ENCODE measurements at regions not wholly inside any gene's neighbourhood (a gene's known extent, or its start where the extent isn't known, plus 50 kb on each side); places are given as distances from the start of the nearest gene placed in this dataset.
"Not testable (repeated sequence)": the region's sequence is repeated elsewhere in the genome, so short reads cannot be mapped to it uniquely, and the experiment has no call there.

- no peak for DNase-seq (ENCODE audit: low read depth)
These were observed 191.9 kb downstream of the RRAGC start for GRCh38 chr1:38667626-38668025.

GRCh38 chr1:38662126-38662525 is 197.4 kb downstream of the RRAGC start:
- DNase-seq (ENCODE audit: low read depth) = no peak

GRCh38 chr1:38658883-38659282 is 200.7 kb downstream of the RRAGC start:
- no peak for DNase-seq (ENCODE audit: low read depth)

GRCh38 chr1:38657873-38658272 is 201.7 kb downstream of the RRAGC start:
- no peak for DNase-seq (ENCODE audit: low read depth)

GRCh38 chr1:38657207-38657840 is 202.2 kb downstream of the RRAGC start:
- DNase-seq (ENCODE audit: low read depth) = no peak

- no peak for DNase-seq (ENCODE audit: low read depth)
These were observed 202.8 kb downstream of the RRAGC start for GRCh38 chr1:38656726-38657125.

GRCh38 chr1:38652217-38652616 is 207.4 kb downstream of the RRAGC start:
- no peak for DNase-seq (ENCODE audit: low read depth)

- no peak for DNase-seq (ENCODE audit: low read depth)
These were observed 207.9 kb downstream of the RRAGC start for GRCh38 chr1:38651669-38652068.

GRCh38 chr1:38648417-38648816 is 211.2 kb downstream of the RRAGC start:
- no peak for DNase-seq (ENCODE audit: low read depth)

GRCh38 chr1:38647341-38647740 is 212.2 kb downstream of the RRAGC start:
- not testable (repeated sequence) for DNase-seq (ENCODE audit: low read depth)

- no peak for DNase-seq (ENCODE audit: low read depth)
These were observed 215.5 kb downstream of the RRAGC start for GRCh38 chr1:38644092-38644491.

GRCh38 chr1:38641661-38642060 is 217.9 kb downstream of the RRAGC start:
- DNase-seq (ENCODE audit: low read depth) = no peak

- DNase-seq (ENCODE audit: low read depth) = no peak
These were observed 219.2 kb downstream of the RRAGC start for GRCh38 chr1:38640371-38640770.

GRCh38 chr1:38628241-38628640 is 231.3 kb downstream of the RRAGC start:
- no peak for DNase-seq (ENCODE audit: low read depth)

GRCh38 chr1:38625939-38626338 is 233.6 kb downstream of the RRAGC start:
- DNase-seq (ENCODE audit: low read depth) = no peak

GRCh38 chr1:38624336-38625039 is 235.1 kb downstream of the RRAGC start:
- DNase-seq (ENCODE audit: low read depth) = no peak

GRCh38 chr1:38623529-38623928 is 236.0 kb downstream of the RRAGC start:
- no peak for DNase-seq (ENCODE audit: low read depth)

- DNase-seq (ENCODE audit: low read depth) = no peak
These were observed 237.4 kb downstream of the RRAGC start for GRCh38 chr1:38622197-38622596.

- DNase-seq (ENCODE audit: low read depth) = no peak
These were observed 242.7 kb downstream of the RRAGC start for GRCh38 chr1:38616846-38617245.

- DNase-seq (ENCODE audit: low read depth) = no peak
These were observed 243.9 kb downstream of the RRAGC start for GRCh38 chr1:38615680-38616079.

- no peak for DNase-seq (ENCODE audit: low read depth)
These were observed 244.7 kb downstream of the RRAGC start for GRCh38 chr1:38614861-38615260.

GRCh38 chr1:38613996-38614395 is 245.6 kb downstream of the RRAGC start:
- no peak for DNase-seq (ENCODE audit: low read depth)

- no peak for DNase-seq (ENCODE audit: low read depth)
These were observed 246.6 kb downstream of the RRAGC start for GRCh38 chr1:38612951-38613350.

- DNase-seq (ENCODE audit: low read depth) = no peak
These were observed 247.8 kb downstream of the RRAGC start for GRCh38 chr1:38611664-38612211.
